ENCODE measurements at regions not wholly inside any gene's neighbourhood (a gene's known extent, or its start where the extent isn't known, plus 50 kb on each side); places are given as distances from the start of the nearest gene placed in this dataset.
A peak's percentile ranks its signal among the peaks of the same experiment; 100 is the strongest.

DNA sequence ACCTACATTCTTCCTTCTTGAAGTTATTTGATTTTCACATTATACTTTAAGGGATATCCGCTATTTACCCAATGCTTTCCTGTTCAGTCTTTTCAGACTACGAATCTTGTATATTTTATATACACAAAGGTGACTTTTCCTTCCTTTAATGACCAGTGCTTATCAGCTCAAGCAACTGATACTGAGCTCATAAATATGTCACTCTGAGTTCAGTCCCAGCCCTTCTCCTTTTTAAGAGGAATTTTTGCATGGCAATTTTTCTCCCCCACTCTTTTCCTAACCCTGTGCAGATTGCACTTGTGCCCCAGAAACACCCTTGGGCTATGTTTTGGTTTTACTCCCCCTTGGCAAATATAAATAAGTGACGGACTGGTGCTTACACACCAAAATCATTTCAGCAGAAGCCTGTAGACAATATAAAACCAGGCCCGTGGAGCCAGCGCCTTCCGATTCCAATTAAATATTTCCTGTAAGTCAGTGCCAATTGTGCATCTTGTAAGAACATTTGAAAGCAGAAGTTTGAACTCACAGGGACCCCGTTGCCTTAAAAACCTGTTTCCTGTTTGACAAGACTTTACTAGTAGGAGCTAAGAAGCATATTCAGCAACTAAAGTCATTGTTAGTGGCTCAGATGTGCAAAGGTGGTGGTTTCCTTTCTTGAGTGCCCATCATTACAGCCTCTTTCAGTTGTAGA, 66.3 kb upstream of the GATA6 start:
- Histone ChIP-seq H3K36me3 (no peaks in the 10 kb centered on the region), H3K9me3 (ENCODE audit: low read depth) (no peaks in the 10 kb centered on the region), H3K27me3 (no peaks in the 10 kb centered on the region), H3K4me2 (no peak overlapping the region), H4K20me1 (ENCODE audit: low read depth) (no peaks in the 10 kb centered on the region), H3F3A (ENCODE audit: low read depth) (no peaks in the 10 kb centered on the region), H3K79me2 (ENCODE audit: low read depth) (no peaks in the 10 kb centered on the region), H3K4me1 (no peaks in the 10 kb centered on the region), H2AFZ (replicated peaks) (no peak overlapping the region), H3K9ac (no peak overlapping the region), H3K4me3 (no peak overlapping the region), H3K27ac (no peak overlapping the region)
- Mint-ChIP-seq H3K4me1 (peaks cover 2% of the 10 kb centered on the region), H3K9me3 (no peaks in the 10 kb centered on the region), H3K27ac (no peak overlapping the region), H3K27me3 (ENCODE audit: insufficient read depth, low read depth) (peaks cover 3% of the 10 kb centered on the region), H3K36me3 (no peaks in the 10 kb centered on the region), H3K4me3 (no peak overlapping the region)
- DNase-seq (ENCODE audit: low spot score): no peak
- TF ChIP-seq, protein P1, sequence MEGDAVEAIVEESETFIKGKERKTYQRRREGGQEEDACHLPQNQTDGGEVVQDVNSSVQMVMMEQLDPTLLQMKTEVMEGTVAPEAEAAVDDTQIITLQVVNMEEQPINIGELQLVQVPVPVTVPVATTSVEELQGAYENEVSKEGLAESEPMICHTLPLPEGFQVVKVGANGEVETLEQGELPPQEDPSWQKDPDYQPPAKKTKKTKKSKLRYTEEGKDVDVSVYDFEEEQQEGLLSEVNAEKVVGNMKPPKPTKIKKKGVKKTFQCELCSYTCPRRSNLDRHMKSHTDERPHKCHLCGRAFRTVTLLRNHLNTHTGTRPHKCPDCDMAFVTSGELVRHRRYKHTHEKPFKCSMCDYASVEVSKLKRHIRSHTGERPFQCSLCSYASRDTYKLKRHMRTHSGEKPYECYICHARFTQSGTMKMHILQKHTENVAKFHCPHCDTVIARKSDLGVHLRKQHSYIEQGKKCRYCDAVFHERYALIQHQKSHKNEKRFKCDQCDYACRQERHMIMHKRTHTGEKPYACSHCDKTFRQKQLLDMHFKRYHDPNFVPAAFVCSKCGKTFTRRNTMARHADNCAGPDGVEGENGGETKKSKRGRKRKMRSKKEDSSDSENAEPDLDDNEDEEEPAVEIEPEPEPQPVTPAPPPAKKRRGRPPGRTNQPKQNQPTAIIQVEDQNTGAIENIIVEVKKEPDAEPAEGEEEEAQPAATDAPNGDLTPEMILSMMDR (IDR thresholded peaks at IDR 0.05): no peak
- no peak for TF ChIP-seq EZH2 (IDR thresholded peaks at IDR 0.05)
- no peak for TF ChIP-seq EZH2phosphoT487 (IDR thresholded peaks at IDR 0.05)

DNA sequence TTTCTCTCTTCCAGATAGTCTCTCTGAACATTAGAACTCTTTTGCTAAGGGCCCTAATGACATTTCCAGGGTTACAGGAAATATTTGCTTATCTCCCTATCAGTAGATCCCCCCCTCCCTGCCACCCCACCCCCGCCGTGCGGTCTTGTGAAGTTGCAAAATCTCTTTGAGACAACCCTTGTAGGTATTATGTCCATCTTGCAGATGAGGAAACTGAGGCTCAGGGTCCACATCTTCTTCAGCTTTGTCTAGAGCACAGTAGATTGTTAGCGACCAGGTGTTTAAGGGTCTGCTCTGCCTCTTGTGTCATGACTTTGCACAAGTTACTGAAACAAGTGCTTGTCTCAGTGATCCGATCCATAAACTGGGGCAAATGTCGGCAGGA, 65.8 kb upstream of the GATA6 start:
- H3K27me3 ChIP-seq: no peaks in the 10 kb centered on the region
- Mint-ChIP-seq H3K27me3 (ENCODE audit: insufficient read depth, low read depth) (peaks cover 3% of the 10 kb centered on the region), H3K9me3 (no peaks in the 10 kb centered on the region), H3K4me1 (no peaks in the 10 kb centered on the region), H3K36me3 (no peaks in the 10 kb centered on the region), H3K4me3 (no peak overlapping the region), H3K27ac (no peak overlapping the region)
- no peaks in the 10 kb centered on the region for H3F3A ChIP-seq (ENCODE audit: low read depth)
- no peak overlapping the region for H3K27ac ChIP-seq
- no peaks in the 10 kb centered on the region for H4K20me1 ChIP-seq (ENCODE audit: low read depth)
- no peaks in the 10 kb centered on the region for H3K36me3 ChIP-seq
- TF ChIP-seq EZH2phosphoT487 (IDR thresholded peaks at IDR 0.05) (no peak), EZH2 (IDR thresholded peaks at IDR 0.05) (no peak)
- TF ChIP-seq, protein P1 (IDR thresholded peaks at IDR 0.05): no peak
- DNase-seq (ENCODE audit: low spot score): no peak
- H3K4me1 ChIP-seq: no peaks in the 10 kb centered on the region
- H3K9me3 ChIP-seq (ENCODE audit: low read depth): no peaks in the 10 kb centered on the region
- H3K9ac ChIP-seq: no peak overlapping the region
- H2AFZ ChIP-seq (replicated peaks): no peak overlapping the region
- no peak overlapping the region for H3K4me2 ChIP-seq
- H3K4me3 ChIP-seq: no peak overlapping the region
- H3K79me2 ChIP-seq (ENCODE audit: low read depth): no peaks in the 10 kb centered on the region

DNA sequence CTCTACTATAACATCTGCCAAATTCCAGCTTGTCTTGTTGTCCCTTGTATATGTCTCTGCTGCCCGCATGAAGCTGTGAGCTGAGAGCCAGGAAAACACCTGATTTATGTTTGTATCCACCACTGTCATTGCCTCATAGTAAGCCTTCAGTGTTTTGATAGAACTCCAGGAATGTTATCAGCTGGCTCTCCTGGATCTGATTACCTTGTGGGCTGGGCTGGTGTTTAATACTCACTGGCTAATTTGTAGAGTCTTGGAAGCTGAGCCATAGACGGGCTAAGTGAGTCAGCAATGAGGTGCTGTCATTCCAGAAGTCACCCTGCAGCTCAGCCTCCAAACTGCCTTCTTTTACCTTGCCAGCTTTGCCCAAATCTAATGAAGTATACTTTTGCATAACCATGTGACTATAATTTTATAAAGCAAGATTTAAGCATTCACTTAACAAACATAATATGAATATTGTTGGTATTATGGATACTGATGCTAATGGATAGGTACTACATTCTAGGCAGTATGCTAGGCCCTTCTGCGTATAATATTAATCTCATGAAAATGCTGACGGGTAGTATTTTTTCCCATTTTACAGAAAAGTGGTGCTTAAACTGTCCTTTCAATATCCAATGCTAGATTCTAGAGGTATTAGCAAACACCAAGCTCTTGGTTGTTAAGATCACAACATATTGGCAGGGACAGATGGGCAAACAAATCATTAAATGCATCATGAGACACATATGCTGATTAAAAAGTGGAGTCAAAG, 62.7 kb upstream of the GATA6 start:
- H3K27ac ChIP-seq: no peak overlapping the region
- H3K79me2 ChIP-seq (ENCODE audit: low read depth): no peaks in the 10 kb centered on the region
- H2AFZ ChIP-seq (replicated peaks): no peak overlapping the region
- Mint-ChIP-seq H3K4me3 (no peak overlapping the region), H3K27ac (no peak overlapping the region), H3K9me3 (no peaks in the 10 kb centered on the region), H3K27me3 (ENCODE audit: insufficient read depth, low read depth) (peaks cover 3% of the 10 kb centered on the region), H3K36me3 (no peaks in the 10 kb centered on the region), H3K4me1 (peaks cover 7% of the 10 kb centered on the region)
- no peaks in the 10 kb centered on the region for H3K27me3 ChIP-seq
- no peak for TF ChIP-seq EZH2phosphoT487 (IDR thresholded peaks at IDR 0.05)
- TF ChIP-seq, protein P1 (IDR thresholded peaks at IDR 0.05): no peak
- TF ChIP-seq EZH2 (IDR thresholded peaks at IDR 0.05): no peak
- H3K4me2 ChIP-seq: no peak overlapping the region
- H3K4me1 ChIP-seq: peaks cover 11% of the 10 kb centered on the region
- no peaks in the 10 kb centered on the region for H3K36me3 ChIP-seq
- no peak overlapping the region for H3K4me3 ChIP-seq
- DNase-seq (ENCODE audit: low spot score): no peak
- peak overlapping the region; percentile 19 for H3K9ac ChIP-seq
- peaks cover 12% of the 10 kb centered on the region for H3F3A ChIP-seq (ENCODE audit: low read depth)
- no peaks in the 10 kb centered on the region for H3K9me3 ChIP-seq (ENCODE audit: low read depth)
- H4K20me1 ChIP-seq (ENCODE audit: low read depth): no peaks in the 10 kb centered on the region

All from neural progenitor cell (in vitro differentiated cells).